Breast epithelium (tissue), 4 donors: ENCODE measurements at regions not wholly inside any gene's neighbourhood (a gene's known extent, or its start where the extent isn't known, plus 50 kb on each side); places are given as distances from the start of the nearest gene placed in this dataset.

Experiments used
- DNase-seq, 2 donors: peaks; one replicate each; pipeline ENCODE4 v3.0.0-alpha.2; 2019; ENCODE audit warnings: low spot score in 2 of 2
- H3K27ac ChIP-seq, 2 donors: fragments of 200-600 bp; sonication (generic) in 1 of 2; one replicate each; pipeline ENCODE4 v1.5.1; 2016 to 2019; ENCODE audit warnings: mild to moderate bottlenecking in 1 of 2
- H3K27me3 ChIP-seq, 2 donors: fragments of 200-600 bp; sonication (generic) in 1 of 2; one replicate each; pipeline versions ENCODE4 v1.5.1 to v1.6.0; 2017 to 2019; ENCODE audit warnings: control low read depth in 1 of 2, mild to moderate bottlenecking in 1 of 2
- H3K36me3 ChIP-seq: fragments of 200-600 bp; one replicate; pipeline ENCODE4 v1.5.1; 2019
- H3K4me1 ChIP-seq, 2 donors: fragments of 200-600 bp; sonication (generic); one replicate each; pipeline ENCODE4 v1.5.1; 2016 to 2019; ENCODE audit warnings: control low read depth in 1 of 2
- H3K4me3 ChIP-seq, 3 donors: fragments of 200-600 bp; sonication (generic); 1 replicate in 2 of 3; 2 replicates in 1 of 3; pipeline ENCODE4 v1.5.1; 2016 to 2019; ENCODE audit warnings: mild to moderate bottlenecking in 3 of 3, moderate library complexity in 2 of 3
- H3K9me3 ChIP-seq, 2 donors: fragments of 200-600 bp; sonication (generic) in 1 of 2; one replicate each; pipeline ENCODE4 v1.5.1; 2016 to 2019; ENCODE audit warnings: control low read depth in 1 of 2
- CTCF ChIP-seq, 3 donors: fragments of 450-650 bp; IDR thresholded peaks; one replicate each; pipeline ENCODE4 v1.5.1; 2016 to 2017; ENCODE audit warnings: antibody characterized with exemption in 3 of 3, mild to moderate bottlenecking in 3 of 3, moderate library complexity in 3 of 3
- POLR2A ChIP-seq: fragments of 450-650 bp; IDR thresholded peaks from one replicate; pipeline ENCODE4 v1.6.1; 2016; ENCODE audit warnings: antibody characterized with exemption, mild to moderate bottlenecking, moderate library complexity
- POLR2AphosphoS5 ChIP-seq, 3 donors: sonication (generic); formaldehyde crosslinking; IDR thresholded peaks; one replicate each; pipeline ENCODE4 v1.6.1; 2017; ENCODE audit warnings: antibody characterized with exemption in 3 of 3
- intact Hi-C: fragments of 100-400 bp; cut with DNase I; formaldehyde crosslinking; loops from one replicate; pipeline ENCODE4 v1.15.1; 2023; ENCODE audit warnings: low total_unique reads

GRCh38 chr12:123096182-123096581, 54.7 kb downstream of the PITPNM2 start:
- no peaks in the 10 kb centered on the region for H3K9me3 ChIP-seq
- H3K27ac ChIP-seq, result no peak overlapping the region
- DNase-seq, result no peak
- H3K36me3 ChIP-seq, result no peaks in the 10 kb centered on the region
- intact Hi-C loops, result no loop called here
- H3K27me3 ChIP-seq, result peaks cover 0 to 7% of the 10 kb centered on the region in 2 donors
- no peak overlapping the region for H3K4me3 ChIP-seq
- TF ChIP-seq POLR2A (no peak), CTCF (IDR thresholded peaks at IDR 0.05) (no peak), POLR2AphosphoS5 (IDR thresholded peaks at IDR 0.05) (no peak)
- H3K4me1 ChIP-seq, result peaks cover 0 to 26% of the 10 kb centered on the region in 2 donors

GRCh38 chr12:123095078-123095881, 55.6 kb downstream of the PITPNM2 start:
- Histone ChIP-seq H3K4me3 (peak overlapping the region in 1 of 3 donors; percentile 35), H3K36me3 (no peaks in the 10 kb centered on the region), H3K27me3 (peaks cover 0 to 7% of the 10 kb centered on the region in 2 donors), H3K27ac (peak overlapping the region; percentile 73 to 80), H3K4me1 (peaks cover 0 to 26% of the 10 kb centered on the region in 2 donors), H3K9me3 (no peaks in the 10 kb centered on the region)
- intact Hi-C loops, result no loop called here
- TF ChIP-seq CTCF (IDR thresholded peaks at IDR 0.05), result no peak
- no peak for TF ChIP-seq POLR2AphosphoS5 (IDR thresholded peaks at IDR 0.05)
- DNase-seq, result no peak

DNA sequence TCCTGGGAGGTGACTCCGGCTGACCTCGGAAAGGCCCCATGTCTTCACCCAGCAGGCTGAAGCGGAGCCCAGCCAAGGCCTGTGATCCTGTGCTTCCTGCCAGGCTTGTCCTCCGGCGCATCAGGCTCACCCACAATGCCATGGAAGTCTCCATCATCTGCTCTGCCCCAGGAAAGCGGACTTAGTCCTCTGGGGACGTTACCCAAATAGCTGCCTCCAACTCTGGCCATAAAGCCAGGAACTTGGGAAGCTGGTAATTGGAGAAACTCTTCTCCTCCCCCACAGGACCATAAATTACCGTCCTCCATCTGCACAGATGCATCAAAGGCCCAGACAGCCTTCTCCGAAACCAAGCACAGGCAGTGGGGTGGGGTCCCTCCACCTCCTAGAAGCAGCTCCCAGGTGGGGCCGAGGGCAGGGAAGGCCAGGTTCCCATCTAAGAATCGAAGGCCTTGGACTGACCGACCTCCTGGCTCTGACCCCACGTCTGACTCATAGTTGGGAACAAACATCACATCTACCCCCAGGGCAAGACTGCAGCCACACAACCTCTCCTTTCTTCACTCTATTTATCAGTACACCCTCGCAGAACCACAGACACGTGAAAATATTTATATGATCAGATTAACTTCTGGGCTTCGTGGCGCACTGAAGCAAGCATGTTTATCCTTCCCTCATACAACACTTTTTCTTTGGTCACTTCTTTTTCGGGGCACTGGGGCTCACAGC, 56.4 kb downstream of the PITPNM2 start:
- H3K36me3 ChIP-seq, result no peaks in the 10 kb centered on the region
- H3K4me1 ChIP-seq, result peaks cover 0 to 26% of the 10 kb centered on the region in 2 donors
- H3K4me3 ChIP-seq, result peak overlapping the region in 1 of 3 donors; percentile 35
- H3K27me3 ChIP-seq, result peaks cover 0 to 3% of the 10 kb centered on the region in 2 donors
- peak overlapping the region; percentile 73 to 80 for H3K27ac ChIP-seq
- intact Hi-C loops, result no loop called here
- TF ChIP-seq POLR2A, result no peak
- peak in 1 of 3 donors; percentile 22 for TF ChIP-seq POLR2AphosphoS5 (IDR thresholded peaks at IDR 0.05)
- DNase-seq, result peak; percentile 81 to 82
- no peaks in the 10 kb centered on the region for H3K9me3 ChIP-seq

GRCh38 chr12:123092866-123093265, 58.0 kb downstream of the PITPNM2 start:
- no peaks in the 10 kb centered on the region for H3K36me3 ChIP-seq
- H3K4me1 ChIP-seq, result peaks cover 0 to 26% of the 10 kb centered on the region in 2 donors
- no peak for DNase-seq
- intact Hi-C loops, result no loop called here
- no peak overlapping the region for H3K27ac ChIP-seq
- no peak for TF ChIP-seq POLR2AphosphoS5 (IDR thresholded peaks at IDR 0.05)
- no peak for TF ChIP-seq POLR2A
- TF ChIP-seq CTCF (IDR thresholded peaks at IDR 0.05), result no peak
- no peaks in the 10 kb centered on the region for H3K9me3 ChIP-seq
- H3K4me3 ChIP-seq, result no peak overlapping the region
- H3K27me3 ChIP-seq, result peaks cover 0 to 3% of the 10 kb centered on the region in 2 donors

GRCh38 chr12:123091230-123092150, 59.4 kb downstream of the PITPNM2 start:
- Histone ChIP-seq H3K4me3 (no peak overlapping the region), H3K4me1 (peaks cover 0 to 26% of the 10 kb centered on the region in 2 donors), H3K9me3 (no peaks in the 10 kb centered on the region), H3K27me3 (peaks cover 0 to under 1% of the 10 kb centered on the region in 2 donors), H3K36me3 (no peaks in the 10 kb centered on the region), H3K27ac (no peak overlapping the region)
- DNase-seq, result no peak
- intact Hi-C loops, result no loop called here
- TF ChIP-seq POLR2AphosphoS5 (IDR thresholded peaks at IDR 0.05) (no peak), POLR2A (no peak), CTCF (IDR thresholded peaks at IDR 0.05) (no peak)
